IPS DF 19.7 (cell line): ENCODE measurements at regions not wholly inside any gene's neighbourhood (a gene's known extent, or its start where the extent isn't known, plus 50 kb on each side); places are given as distances from the start of the nearest gene placed in this dataset.
"Not testable (repeated sequence)": the region's sequence is repeated elsewhere in the genome, so short reads cannot be mapped to it uniquely, and the experiment has no call there.

ENCODE experiments used
- DNase-seq: peaks from one replicate; pipeline ENCODE4 v3.0.0-alpha.2; 2013; ENCODE audit warnings: low read depth, low spot score

- DNase-seq: no peak
Observed at GRCh38 chr11:134876226-134876625, 464.2 kb upstream of the B3GAT1 start.

GRCh38 chr11:134866981-134867675, 455.1 kb upstream of the B3GAT1 start:
- no peak for DNase-seq

- DNase-seq: no peak
Observed at GRCh38 chr11:134866215-134866614, 454.2 kb upstream of the B3GAT1 start.

GRCh38 chr11:134864968-134865305, 452.9 kb upstream of the B3GAT1 start:
- no peak for DNase-seq

GRCh38 chr11:134864233-134864967, 452.4 kb upstream of the B3GAT1 start:
- DNase-seq: no peak

- no peak for DNase-seq
Observed at GRCh38 chr11:134863294-134863693, 451.3 kb upstream of the B3GAT1 start.

- DNase-seq: no peak
Observed at GRCh38 chr11:134862587-134863195, 450.6 kb upstream of the B3GAT1 start.

GRCh38 chr11:134862105-134862502, 450.1 kb upstream of the B3GAT1 start:
- no peak for DNase-seq

GRCh38 chr11:134861490-134862104, 449.6 kb upstream of the B3GAT1 start:
- DNase-seq: no peak

- DNase-seq: no peak
Observed at GRCh38 chr11:134858783-134859480, 446.9 kb upstream of the B3GAT1 start.

- DNase-seq: no peak
Observed at GRCh38 chr11:134857035-134857434, 445.0 kb upstream of the B3GAT1 start.

- DNase-seq: no peak
Observed at GRCh38 chr11:134856056-134856971, 444.3 kb upstream of the B3GAT1 start.

- no peak for DNase-seq
Observed at GRCh38 chr11:134853992-134854991, 442.2 kb upstream of the B3GAT1 start.

GRCh38 chr11:134851503-134852224, 439.6 kb upstream of the B3GAT1 start:
- DNase-seq: not testable (repeated sequence)

GRCh38 chr11:134850566-134850965, 438.5 kb upstream of the B3GAT1 start:
- no peak for DNase-seq

- no peak for DNase-seq
Observed at GRCh38 chr11:134849833-134850232, 437.8 kb upstream of the B3GAT1 start.

GRCh38 chr11:134847083-134847715, 435.2 kb upstream of the B3GAT1 start:
- no peak for DNase-seq

- DNase-seq: no peak
Observed at GRCh38 chr11:134846328-134847082, 434.5 kb upstream of the B3GAT1 start.
